PFSK-1 (cell line): ENCODE measurements at regions not wholly inside any gene's neighbourhood (a gene's known extent, or its start where the extent isn't known, plus 50 kb on each side); places are given as distances from the start of the nearest gene placed in this dataset.

ENCODE experiments used
- POLR2AphosphoS5 ChIP-seq: IDR thresholded peaks from 2 replicates; pipeline ENCODE4 v1.6.1; 2012; ENCODE audit warnings: low read depth, mild to moderate bottlenecking, control low read depth, low read length, moderate library complexity
- REST ChIP-seq, 2 experiments: IDR thresholded peaks; 2 replicates each; pipeline versions ENCODE4 v1.6.1 to v1.8.0; 2011 to 2012; ENCODE audit warnings: low read depth in 2 of 2, low read length in 2 of 2, control low read depth in 1 of 2, inconsistent platforms in 1 of 2, mild to moderate bottlenecking in 1 of 2, moderate library complexity in 1 of 2; ENCODE audit not compliant: insufficient read depth in 1 of 2
- SIN3A ChIP-seq: IDR thresholded peaks from 2 replicates; pipeline ENCODE4 v1.6.1; 2012; ENCODE audit warnings: mild to moderate bottlenecking, low read length, moderate library complexity, borderline replicate concordance; ENCODE audit not compliant: insufficient read depth
- TAF1 ChIP-seq: IDR thresholded peaks from 2 replicates; pipeline ENCODE4 v1.6.1; 2012; ENCODE audit warnings: low read length, control low read depth, borderline replicate concordance; ENCODE audit not compliant: insufficient read depth

GRCh38 chr7:36047091-36047658, 105.9 kb upstream of the EEPD1 start:
- TF ChIP-seq TAF1: no peak
- no peak for TF ChIP-seq POLR2AphosphoS5
- TF ChIP-seq REST (IDR thresholded peaks at IDR 0.05; ENCODE audit: insufficient read depth in 1 of 2, low read depth in 2 of 2, low read length in 2 of 2): no peak
- TF ChIP-seq SIN3A: no peak
